Prostate gland (tissue), 2 donors: ENCODE measurements at regions not wholly inside any gene's neighbourhood (a gene's known extent, or its start where the extent isn't known, plus 50 kb on each side); places are given as distances from the start of the nearest gene placed in this dataset.

Experiments used
- POLR2A ChIP-seq: fragments of 450-650 bp; IDR thresholded peaks from one replicate; pipeline ENCODE4 v1.6.1; 2016; ENCODE audit warnings: antibody characterized with exemption, mild to moderate bottlenecking
- POLR2AphosphoS5 ChIP-seq: sonication (generic); formaldehyde crosslinking; IDR thresholded peaks from one replicate; pipeline ENCODE4 v1.6.1; 2017; ENCODE audit warnings: antibody characterized with exemption
- TF ChIP-seq, protein P1 (sequence below), 4 experiments: fragments of 200-600 bp in 2 of 4; fragments of 450-650 bp in 2 of 4; sonication (generic) in 2 of 4; IDR thresholded peaks; 1 replicate in 3 of 4; 2 replicates in 1 of 4; pipeline ENCODE4 v1.5.1; 2016 to 2019; ENCODE audit warnings: antibody characterized with exemption in 4 of 4, mild to moderate bottlenecking in 2 of 4, moderate library complexity in 2 of 4

DNA sequence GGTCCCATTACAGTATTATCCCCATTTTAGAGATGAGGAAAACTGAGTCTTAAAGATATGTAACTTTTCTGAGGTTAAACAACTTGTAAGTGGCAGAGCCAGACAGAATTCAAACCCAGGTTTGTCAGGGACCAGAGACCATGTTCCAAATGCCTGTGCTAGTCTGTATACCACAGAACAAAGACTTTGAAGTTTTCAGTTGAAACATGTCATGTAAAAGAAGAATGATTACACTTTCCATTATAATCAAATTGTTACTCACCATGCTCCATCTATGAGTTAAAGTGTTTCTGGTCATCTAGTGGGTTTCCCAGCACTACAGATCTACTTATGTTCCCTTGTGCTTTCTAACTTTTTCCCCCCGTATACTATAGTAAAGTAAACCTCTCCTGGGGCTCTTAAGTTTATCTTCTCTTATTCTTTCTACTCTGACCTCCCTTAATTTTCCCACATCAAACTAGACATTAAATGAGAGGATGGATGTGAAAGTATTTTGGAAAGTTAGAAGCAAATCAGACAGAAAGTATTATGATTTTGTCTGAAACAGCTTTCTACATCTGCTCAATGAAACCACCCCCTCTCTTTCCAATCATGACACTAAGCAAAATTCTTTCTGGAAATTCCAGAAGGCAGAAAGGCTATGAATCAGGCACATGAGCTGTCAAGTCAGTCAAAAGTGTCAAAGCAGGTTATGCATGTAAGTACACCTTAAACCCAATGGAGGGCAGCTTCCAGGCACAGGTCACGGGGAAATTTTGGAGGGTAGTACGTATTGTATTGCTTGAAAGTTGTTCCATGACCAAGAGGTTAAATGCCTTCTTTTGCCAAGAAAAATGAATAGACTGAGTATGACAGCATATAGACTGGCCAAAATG lies 132.7 kb upstream of the MAP3K7 start:
- TF ChIP-seq POLR2AphosphoS5, result no peak
- TF ChIP-seq, protein P1, sequence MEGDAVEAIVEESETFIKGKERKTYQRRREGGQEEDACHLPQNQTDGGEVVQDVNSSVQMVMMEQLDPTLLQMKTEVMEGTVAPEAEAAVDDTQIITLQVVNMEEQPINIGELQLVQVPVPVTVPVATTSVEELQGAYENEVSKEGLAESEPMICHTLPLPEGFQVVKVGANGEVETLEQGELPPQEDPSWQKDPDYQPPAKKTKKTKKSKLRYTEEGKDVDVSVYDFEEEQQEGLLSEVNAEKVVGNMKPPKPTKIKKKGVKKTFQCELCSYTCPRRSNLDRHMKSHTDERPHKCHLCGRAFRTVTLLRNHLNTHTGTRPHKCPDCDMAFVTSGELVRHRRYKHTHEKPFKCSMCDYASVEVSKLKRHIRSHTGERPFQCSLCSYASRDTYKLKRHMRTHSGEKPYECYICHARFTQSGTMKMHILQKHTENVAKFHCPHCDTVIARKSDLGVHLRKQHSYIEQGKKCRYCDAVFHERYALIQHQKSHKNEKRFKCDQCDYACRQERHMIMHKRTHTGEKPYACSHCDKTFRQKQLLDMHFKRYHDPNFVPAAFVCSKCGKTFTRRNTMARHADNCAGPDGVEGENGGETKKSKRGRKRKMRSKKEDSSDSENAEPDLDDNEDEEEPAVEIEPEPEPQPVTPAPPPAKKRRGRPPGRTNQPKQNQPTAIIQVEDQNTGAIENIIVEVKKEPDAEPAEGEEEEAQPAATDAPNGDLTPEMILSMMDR (IDR thresholded peaks at IDR 0.05), result no peak
- TF ChIP-seq POLR2A, result no peak
